HG03159 (cell line): ENCODE measurements at regions not wholly inside any gene's neighbourhood (a gene's known extent, or its start where the extent isn't known, plus 50 kb on each side); places are given as distances from the start of the nearest gene placed in this dataset.

Source experiments
- ATAC-seq: cut with Tn5 transposase; IDR thresholded peaks from one replicate; pipeline ENCODE4 v1.9.1; 2021; ENCODE audit warnings: mild to moderate bottlenecking, moderate library complexity; ENCODE audit not compliant: unreplicated experiment

DNA sequence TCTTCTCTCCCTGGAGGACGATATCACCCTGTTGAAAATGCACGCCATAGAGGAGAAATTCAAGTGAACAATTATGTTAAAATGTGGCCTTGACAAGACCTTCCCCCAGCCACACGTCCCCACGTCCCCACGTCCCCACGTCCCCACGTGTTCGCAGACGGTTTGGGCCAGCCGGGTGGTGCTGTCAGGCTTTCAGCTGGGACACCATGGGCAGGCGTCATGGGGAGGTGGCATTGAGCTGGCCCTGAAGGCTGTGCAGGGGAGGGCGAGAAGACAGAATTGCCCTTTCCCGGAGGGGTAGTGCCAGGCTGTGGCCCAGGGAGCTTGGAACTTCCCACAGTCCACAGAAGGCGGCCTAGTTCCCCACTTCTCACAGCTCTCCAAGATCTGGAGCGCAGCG, 240.7 kb upstream of the RAB6C start:
- ATAC-seq = no peak

DNA sequence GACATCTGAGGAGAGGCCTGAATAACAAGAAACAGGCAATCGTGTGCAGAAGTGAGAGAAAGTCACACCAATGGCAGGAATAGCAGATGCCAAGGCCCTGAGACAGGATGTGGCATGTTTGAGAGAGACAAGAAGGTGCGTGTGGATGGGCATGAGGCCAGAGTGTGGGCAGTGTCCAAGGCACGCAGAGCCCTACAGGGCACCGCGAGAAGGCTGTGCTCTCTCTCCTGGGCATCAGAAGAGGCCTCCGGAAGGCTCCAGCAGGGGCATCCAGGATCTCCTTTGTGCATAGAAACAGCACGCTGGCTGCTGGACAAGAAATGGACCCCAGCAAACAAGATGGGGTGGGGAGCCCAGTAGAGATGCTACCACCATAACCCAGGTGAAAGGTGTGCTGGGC, 239.0 kb upstream of the RAB6C start:
- no peak for ATAC-seq

DNA sequence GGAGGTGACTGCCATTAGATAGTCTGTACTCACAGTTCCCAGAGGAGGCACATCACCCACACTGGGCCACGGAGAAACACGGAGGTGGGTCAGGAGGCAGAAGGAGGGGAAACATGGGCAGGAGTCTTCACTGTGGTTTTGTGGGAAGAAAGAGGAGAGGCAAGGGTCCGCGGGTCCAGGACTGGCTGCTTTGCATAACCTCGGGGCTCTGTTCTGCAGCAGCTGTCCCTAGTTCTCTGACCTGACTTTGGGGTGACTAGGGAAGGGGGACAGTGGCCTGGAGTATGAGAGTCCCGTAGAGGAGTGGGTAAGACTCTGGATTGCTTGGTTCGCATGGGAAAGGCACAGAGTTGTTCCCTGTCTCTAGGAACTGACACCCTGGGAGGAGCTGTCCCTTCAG, 238.3 kb upstream of the RAB6C start:
- ATAC-seq = no peak

DNA sequence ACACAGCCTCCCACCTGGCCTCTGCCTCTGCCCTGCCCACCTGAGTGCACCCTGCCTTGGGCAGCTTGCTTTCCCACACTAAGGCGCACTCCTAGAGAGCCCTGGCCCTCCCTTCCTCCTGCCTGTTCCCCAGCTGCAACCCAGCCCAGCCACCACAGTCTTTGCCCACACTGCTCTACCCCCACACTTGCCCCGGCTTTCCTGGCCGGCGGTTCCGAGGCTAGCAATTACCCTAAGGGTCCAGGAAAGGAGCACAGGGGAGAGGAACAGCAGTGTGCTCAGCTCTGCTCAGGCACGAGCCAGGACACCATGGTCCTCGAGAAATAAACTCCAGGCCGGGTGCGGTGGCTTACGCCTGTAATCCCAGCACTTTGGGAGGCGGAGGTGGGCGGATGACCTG, 237.8 kb upstream of the RAB6C start:
- no peak for ATAC-seq

DNA sequence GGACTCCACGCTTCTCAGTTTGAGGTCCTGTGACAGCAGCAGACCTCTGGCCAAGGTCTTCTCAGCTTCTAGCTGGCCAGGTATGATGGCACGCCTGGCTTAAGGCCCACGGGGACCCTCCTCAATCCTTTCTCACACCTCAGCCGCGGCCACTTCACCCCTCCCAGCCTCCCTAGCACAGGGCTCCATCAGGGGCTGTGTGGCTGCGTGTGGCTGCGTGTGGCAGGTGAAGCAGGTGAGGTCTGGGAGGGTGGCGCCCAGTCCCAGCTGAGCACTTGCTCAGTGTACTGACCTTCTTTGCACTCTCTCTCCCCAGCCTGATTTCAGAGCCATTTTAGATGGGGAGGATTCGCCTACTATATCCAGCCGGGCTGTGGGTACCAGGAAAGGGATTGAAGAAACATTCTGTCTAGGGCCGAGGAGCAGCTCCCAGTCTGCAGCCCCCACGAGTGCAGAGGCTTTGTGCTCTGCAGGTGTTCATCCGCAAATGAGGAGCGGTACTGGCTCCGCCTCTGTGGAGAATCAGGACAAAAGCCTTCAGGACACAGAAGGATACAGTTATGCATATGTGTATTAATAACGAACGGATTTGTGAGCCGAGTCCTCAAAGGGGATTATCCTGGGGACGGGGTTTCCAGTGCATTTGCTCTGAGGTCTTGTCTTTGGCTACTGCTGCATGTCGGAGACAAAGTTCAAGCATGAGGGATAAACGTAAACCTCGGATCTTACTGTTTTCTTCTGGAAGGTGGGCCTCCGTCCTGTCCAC, 236.9 kb upstream of the RAB6C start:
- no peak for ATAC-seq

DNA sequence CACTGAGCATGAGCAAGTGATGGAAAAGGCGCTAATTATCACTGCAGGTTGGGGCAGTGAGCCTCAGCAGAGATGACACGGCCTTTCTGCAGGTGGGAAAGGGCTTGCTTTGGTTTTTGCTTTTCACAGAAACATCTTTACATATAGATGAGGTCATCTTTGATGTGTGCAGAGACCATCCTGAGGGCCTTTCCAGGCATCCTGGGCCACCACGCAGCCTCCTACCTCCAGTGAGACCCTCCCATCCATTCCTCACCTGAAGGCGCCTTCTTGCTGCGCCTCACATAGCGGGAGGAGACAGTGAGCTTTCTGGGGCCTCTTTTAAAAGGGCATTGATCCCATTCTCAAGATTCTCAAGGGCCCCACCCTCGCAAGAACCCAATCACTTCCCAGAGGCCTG, 235.3 kb upstream of the RAB6C start:
- no peak for ATAC-seq

DNA sequence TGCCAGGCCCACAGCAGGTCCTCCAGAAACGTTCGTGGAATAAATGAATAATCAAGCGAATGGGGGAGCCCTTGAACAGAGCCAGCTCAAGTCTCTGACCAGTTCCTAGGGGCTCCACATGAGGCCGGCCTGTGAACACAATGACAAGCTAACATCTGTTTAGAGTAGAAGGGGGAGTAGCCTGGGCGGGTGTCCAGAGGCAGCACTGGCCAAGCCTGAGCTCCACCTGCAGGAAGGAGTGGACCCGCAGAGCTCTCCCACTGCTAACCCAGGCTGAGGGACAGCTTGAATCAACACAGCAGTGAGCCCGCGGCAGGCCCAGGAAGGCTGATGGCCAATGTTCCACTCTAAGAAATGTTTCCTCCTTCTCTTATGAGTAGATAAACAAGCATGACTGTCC, 234.8 kb upstream of the RAB6C start:
- no peak for ATAC-seq

DNA sequence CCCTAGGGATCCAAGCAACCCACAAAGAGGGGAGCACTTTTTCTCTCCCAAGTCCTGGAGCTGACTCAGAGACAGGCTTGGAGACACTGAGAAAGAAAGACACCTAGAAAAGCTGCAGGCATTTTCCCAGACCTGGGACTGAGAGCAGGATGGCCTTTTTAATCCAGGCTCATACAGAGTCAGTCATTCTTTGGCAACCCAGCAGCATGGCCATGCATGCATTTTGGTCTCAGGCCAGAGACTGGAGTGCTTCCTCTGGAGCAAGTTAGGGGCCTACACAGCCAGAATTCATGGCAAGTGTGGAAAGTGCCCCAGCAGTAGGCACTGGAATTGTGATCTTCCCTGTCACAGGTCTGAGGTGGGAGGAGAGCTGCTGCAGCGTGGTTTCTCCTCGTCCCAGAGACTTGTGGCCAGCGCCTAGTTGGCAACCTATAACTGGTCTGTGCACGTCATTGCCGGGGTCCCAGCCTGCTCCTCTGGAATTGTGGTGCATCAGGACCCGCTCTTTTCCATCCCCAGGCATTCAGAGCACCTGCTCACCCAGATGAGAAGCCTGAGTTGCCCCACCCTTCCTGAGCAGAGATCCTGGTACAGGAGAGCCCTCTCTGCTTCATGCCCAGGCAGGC, 231.9 kb upstream of the RAB6C start:
- no peak for ATAC-seq

DNA sequence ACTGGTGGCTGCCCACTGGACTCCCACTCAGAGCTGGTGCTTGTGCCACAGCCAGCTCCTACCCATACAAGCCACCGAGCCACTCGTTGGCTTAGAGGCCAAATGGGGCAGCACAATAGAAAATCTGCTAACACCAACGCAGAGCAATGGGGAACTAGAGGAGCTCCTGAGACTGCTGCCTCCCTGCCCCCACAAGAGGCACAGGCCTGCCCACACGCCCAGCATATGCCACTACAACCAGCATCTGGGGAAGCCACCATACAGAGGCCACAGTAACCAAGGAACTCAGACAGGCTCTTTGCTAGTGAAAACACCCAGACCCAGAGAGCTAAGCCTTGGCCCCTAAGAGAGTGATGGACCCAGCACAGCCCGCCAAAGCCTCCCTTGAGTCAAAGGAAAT, 231.2 kb upstream of the RAB6C start:
- ATAC-seq = no peak

DNA sequence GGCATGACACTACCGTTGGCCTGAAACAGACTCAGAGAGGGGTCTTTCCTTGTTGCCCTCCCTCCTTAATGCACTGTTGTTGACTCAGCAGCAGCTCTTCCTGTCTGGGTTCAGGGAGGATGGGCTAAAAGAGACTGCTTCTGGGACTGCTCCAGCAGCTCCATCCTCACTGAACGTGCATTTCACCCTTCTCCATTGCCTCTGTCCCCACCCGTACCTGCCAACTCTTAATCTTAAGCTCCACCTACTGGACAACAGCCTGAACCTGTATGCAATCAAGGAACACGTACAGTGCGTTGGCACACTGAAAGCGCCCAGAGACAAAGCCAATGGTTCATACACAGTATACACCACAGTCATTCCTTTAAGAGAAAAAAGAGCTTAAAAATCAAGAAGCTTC, 230.8 kb upstream of the RAB6C start:
- no peak for ATAC-seq

DNA sequence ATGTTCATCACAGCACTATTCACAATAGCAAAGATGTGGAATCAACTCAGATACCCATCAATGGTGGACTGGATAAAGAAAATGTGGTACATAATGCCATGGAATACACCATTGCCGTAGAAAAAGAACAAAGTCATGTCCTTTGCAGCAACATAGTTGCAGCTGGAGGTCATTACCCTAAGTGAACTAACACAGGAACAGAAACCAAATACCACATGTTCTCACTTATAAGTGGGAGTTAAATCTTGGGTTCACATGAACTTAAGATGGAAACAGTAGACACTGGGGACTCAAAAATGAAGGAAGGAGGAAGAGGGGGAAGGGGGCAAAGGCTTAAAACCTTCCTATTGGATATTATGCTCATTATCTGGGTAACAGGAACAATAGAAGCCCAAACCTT, 228.1 kb upstream of the RAB6C start:
- ATAC-seq = no peak

DNA sequence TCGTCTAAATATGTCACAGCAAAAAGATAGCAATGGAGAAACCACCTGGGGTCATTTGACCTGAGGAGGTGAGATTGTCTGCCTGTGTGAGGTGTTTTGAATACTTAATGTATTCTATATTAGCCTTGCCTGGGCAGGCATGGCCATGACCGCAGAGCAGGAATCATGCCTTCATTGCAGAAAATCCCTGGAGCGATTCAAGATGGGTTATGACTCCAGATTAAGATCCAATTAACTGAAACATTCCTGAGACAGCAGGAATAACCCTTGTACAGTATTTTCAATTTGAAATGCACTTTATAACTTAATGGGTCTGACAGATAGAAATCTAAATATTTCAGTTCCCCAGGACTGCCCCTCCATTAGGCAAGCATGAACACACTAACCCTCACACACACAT, 227.3 kb upstream of the RAB6C start:
- no peak for ATAC-seq

DNA sequence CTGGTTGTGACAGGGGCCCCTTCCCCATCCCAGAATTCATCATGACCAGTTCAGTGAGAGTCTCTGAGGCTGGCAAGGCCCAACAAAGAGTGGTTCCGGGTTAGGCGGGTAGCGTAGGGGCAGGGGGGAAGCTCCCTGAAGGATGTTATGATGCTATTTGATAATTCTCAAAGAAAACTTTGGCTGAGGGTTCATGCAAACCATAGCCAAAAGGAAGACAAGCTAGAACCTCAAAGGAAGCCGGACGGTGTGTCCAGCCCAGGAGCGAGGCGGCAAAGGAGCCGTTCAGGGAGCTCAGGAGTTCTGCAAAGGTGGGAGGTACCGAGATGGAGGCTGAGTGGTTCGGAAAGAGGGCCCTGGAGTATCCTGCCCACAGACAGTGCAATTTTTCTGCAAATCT, 226.8 kb upstream of the RAB6C start:
- ATAC-seq = no peak

DNA sequence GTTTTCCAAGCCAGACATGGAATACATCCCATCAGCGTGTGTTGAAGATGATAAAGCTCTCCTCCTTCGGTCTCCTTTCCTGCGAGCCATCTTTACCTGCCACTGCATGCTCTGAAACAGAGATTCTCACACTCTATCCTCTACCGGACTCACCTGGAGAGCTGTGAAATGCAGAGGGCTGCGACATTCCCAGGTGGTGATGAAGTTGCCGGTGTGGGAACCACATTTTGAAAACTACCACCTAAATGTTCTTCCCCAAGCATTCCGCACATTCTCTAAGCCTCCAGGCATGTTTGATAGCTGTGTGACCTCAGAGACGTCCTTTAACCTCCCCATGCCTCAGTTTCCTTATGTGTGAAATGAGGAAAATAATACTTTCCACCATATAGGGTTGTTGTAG, 226.2 kb upstream of the RAB6C start:
- no peak for ATAC-seq

DNA sequence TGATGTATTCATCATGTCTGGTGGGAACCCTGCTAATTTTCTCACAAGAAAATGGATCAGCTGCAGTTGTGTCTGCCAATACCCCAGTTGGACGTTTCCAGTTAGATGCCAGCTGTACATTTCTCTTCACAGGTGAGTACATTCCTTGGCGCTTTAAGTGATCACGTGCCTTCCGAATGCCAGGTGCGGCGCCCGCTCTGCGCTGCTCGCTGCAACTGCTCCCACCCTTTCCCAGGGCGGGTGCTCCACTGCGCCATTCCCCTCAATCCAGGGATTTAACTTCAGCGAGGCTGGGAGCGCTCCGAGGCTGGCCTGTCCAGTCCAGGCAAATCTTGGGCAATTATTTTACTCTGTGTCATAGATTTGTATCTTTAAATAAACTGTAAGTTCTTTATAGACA, 225.0 kb upstream of the RAB6C start:
- no peak for ATAC-seq

DNA sequence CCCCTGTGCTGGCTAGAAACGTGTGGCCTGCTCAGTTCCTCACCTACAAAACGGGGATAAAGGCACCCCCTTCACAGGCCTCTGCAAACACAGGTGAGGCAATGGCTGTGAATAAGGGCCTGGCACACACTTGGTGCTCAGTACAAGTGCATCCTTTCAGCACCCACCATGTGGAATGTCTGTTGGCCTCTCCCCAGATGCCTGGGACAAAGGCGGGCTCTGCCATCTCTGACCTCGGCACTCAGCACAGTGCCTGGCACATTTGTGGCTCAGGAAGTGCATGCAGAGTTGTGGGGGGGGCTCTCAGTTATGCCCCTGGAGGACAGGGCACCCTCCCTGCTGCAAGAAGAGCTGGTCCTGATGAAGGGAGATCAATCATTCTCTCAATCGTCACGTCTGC, 224.6 kb upstream of the RAB6C start:
- ATAC-seq = no peak

DNA sequence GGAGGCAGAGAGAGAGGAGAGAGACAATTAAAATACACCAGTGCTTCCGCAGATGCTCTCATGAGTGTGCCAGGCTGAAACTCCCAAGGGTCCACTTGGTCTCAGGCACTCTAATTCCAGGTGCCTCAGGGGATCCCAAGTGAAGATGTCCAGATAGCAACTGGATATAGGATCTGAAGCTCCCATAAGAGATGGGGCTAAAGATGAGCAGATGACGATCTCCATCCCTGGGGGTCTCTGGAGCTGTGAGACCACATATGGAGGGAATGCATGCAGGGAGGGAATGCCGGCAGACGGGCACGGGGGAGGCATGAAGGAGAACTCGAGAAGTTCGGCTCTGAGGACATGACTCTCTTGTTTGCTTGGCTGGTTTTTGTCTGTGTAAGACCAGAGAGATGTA, 223.7 kb upstream of the RAB6C start:
- no peak for ATAC-seq

DNA sequence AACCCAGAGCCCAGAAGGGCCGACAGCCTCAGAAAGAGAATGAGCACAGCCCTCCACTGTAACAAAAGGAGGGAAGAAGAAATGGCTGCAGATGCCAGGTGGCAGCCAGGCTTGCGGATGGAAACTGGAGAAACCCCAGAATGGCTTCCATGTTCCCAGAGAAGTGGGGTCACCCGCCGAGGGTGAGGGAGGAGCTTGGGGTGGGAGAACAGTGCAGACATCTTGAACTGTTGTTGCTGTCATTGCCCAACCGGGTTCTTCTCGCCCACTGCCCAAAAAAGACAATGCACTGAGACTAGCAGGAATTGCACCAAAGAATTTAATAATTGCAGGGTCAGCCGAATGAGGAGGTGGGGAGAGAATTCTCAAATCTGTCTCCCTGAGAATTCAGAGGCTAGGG, 223.2 kb upstream of the RAB6C start:
- ATAC-seq = no peak

DNA sequence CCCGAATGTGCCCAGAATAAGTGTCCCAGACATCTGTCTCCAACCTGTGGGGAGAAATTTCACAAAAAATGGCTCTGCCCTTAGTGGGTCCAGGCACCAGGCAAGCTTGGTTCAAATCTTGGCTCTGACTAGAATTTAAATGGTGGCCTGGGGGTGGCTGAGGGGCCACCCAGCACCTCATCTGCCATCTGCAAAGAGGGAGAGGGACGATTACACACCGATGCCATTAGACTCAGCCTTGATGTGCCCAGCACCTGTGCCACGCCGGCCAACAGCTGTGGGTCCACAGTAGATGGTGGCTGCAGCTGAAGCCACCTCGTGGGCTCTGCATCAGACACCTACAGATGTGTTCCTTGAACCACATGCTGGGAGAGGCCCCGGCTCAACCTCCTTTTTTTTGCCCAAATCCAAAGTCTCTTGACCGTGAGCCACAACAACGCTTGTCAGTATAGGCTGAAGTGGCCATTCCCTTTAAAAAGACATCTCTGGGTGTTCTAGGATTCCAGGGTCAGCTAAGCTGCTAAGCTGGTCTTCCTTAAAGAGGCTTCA, 222.0 kb upstream of the RAB6C start:
- ATAC-seq = no peak

DNA sequence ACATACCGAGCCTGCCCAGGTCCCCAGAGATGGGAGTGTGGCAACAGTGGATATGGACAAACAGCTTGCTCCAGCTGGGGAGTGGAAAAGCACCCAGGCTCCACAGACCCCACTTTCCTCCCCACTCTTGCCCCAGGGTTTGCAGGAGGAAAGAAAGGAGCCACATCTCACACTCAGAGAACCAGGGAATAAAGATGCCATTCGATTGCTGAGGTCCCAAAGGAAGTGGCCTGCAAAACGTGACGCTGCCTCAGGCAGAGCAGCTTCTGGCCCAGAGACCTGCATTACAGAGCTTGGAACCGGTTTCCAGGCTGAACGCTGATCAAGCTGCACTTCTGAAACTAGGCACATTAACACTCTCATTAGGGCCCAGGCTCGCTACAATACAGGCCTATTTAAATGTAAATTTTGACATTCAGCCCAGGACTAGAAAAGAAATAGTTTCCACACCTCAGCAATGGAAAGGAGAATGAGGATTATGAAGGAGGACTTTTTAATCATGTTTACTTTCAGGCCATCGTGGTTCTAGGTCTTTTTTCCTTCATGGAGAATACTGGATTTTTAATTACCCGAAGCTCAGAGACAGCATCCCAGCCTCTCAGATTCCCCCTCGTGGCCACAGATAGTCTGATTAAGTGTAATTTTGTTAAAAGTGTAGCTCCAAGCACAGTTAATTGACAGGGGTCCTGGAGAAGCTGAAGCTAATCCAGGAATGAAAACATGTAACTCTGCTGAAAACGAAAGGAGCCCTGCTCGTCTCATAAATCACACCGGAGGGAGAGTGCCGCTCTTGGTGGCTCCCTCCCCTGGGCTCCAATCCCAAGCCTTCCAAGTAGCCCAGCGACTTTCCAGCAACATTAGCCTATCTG, 221.3 kb upstream of the RAB6C start:
- no peak for ATAC-seq

DNA sequence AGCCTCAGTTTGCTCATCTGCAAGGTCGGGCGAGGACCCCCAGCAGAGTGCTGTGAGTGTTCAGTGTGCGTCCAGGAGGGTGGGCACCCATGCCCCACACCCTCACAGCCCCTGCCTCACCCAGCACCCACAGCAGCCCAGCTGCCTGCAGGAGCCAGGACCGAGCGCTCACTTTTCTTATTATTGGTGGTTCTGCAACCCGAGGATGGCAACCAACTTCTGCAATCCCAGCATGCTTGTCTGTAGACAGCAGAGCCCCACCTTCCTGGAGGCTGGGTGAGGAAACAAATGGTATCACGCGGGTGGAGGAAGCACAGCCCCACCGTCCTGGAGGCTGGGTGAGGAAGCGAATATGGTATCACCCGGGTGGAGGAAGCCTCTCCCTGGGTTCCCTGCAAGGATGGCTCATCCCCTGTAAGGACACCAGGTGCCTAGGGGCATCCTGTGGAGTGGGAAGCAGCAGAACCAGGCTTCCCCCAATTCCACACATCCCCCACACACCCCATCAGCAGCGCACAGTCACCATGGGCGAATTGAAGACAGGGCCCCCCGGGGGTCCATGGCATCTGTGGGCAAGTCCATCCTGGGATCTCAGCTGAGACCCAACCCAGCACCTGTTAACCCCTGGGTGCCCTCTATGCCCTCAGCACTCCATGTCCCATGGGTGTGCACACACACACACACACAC, 220.5 kb upstream of the RAB6C start:
- no peak for ATAC-seq
